HG02588 (cell line): ENCODE measurements at regions not wholly inside any gene's neighbourhood (a gene's known extent, or its start where the extent isn't known, plus 50 kb on each side); places are given as distances from the start of the nearest gene placed in this dataset.

Experiments used
- ATAC-seq: cut with Tn5 transposase; IDR thresholded peaks from one replicate; pipeline ENCODE4 v1.9.1; 2021; ENCODE audit warnings: mild to moderate bottlenecking, moderate library complexity; ENCODE audit not compliant: unreplicated experiment

- ATAC-seq = no peak
Measured at GRCh38 chr3:104755791-104756190, 610.9 kb upstream of the ALCAM start.

- ATAC-seq = no peak
Measured at GRCh38 chr3:104763007-104763406, 603.7 kb upstream of the ALCAM start.

GRCh38 chr3:104764496-104764895, 602.2 kb upstream of the ALCAM start:
- no peak for ATAC-seq

- ATAC-seq = no peak
Measured at GRCh38 chr3:104768886-104769285, 597.8 kb upstream of the ALCAM start.

- ATAC-seq = no peak
Measured at GRCh38 chr3:104779324-104779723, 587.4 kb upstream of the ALCAM start.

GRCh38 chr3:104781112-104781511, 585.6 kb upstream of the ALCAM start:
- no peak for ATAC-seq

GRCh38 chr3:104785947-104786346, 580.8 kb upstream of the ALCAM start:
- no peak for ATAC-seq

GRCh38 chr3:104787306-104787705, 579.4 kb upstream of the ALCAM start:
- ATAC-seq = no peak

GRCh38 chr3:104788807-104789206, 577.9 kb upstream of the ALCAM start:
- ATAC-seq = no peak

- no peak for ATAC-seq
Measured at GRCh38 chr3:104791331-104791730, 575.4 kb upstream of the ALCAM start.

GRCh38 chr3:104796556-104796955, 570.2 kb upstream of the ALCAM start:
- no peak for ATAC-seq

GRCh38 chr3:104805042-104805441, 561.7 kb upstream of the ALCAM start:
- ATAC-seq = no peak

- no peak for ATAC-seq
Measured at GRCh38 chr3:104805508-104805907, 561.2 kb upstream of the ALCAM start.

GRCh38 chr3:104810896-104811295, 555.8 kb upstream of the ALCAM start:
- ATAC-seq = no peak

- ATAC-seq = no peak
Measured at GRCh38 chr3:104816008-104816407, 550.7 kb upstream of the ALCAM start.

- no peak for ATAC-seq
Measured at GRCh38 chr3:104816716-104817115, 550.0 kb upstream of the ALCAM start.

GRCh38 chr3:104819333-104819732, 547.4 kb upstream of the ALCAM start:
- ATAC-seq = no peak

- ATAC-seq = no peak
Measured at GRCh38 chr3:104820959-104821358, 545.8 kb upstream of the ALCAM start.

- no peak for ATAC-seq
Measured at GRCh38 chr3:104825116-104825515, 541.6 kb upstream of the ALCAM start.

GRCh38 chr3:104831071-104831470, 535.6 kb upstream of the ALCAM start:
- no peak for ATAC-seq

- no peak for ATAC-seq
Measured at GRCh38 chr3:104832530-104832929, 534.2 kb upstream of the ALCAM start.

- ATAC-seq = no peak
Measured at GRCh38 chr3:104835376-104835775, 531.3 kb upstream of the ALCAM start.

- ATAC-seq = no peak
Measured at GRCh38 chr3:104846270-104846669, 520.4 kb upstream of the ALCAM start.

- ATAC-seq = no peak
Measured at GRCh38 chr3:104849070-104849469, 517.6 kb upstream of the ALCAM start.
